SK-N-SH treated with all-trans-retinoic acid at 6 μM for 48 hours (cell line): ENCODE measurements at regions not wholly inside any gene's neighbourhood (a gene's known extent, or its start where the extent isn't known, plus 50 kb on each side); places are given as distances from the start of the nearest gene placed in this dataset.

ENCODE experiments used
- ATAC-seq: fragments of 200-7000 bp; cut with Tn5 transposase; 3 replicates; pipeline ENCODE4 v1.9.1; 2020; ENCODE audit warnings: mild to moderate bottlenecking, moderate library complexity
- CREB5 ChIP-seq: fragments of 250-450 bp; sonication (Bioruptor Pico); IDR thresholded peaks from 2 replicates; pipeline ENCODE4 v1.5.1; 2020; ENCODE audit warnings: low read depth, mild to moderate bottlenecking, moderate library complexity
- CSRNP3 ChIP-seq: fragments of 250-450 bp; sonication (Bioruptor Pico); IDR thresholded peaks from 2 replicates; pipeline ENCODE4 v1.5.1; 2021; ENCODE audit warnings: mild to moderate bottlenecking, moderate library complexity
- ISL1 ChIP-seq: fragments of 250-450 bp; sonication (Bioruptor Pico); IDR thresholded peaks from 2 replicates; pipeline ENCODE4 v2.1.2; 2022; ENCODE audit warnings: mild to moderate bottlenecking, moderate library complexity
- PATZ1 ChIP-seq: fragments of 250-450 bp; sonication (Bioruptor Pico); IDR thresholded peaks from 2 replicates; pipeline ENCODE4 v1.8.0; 2020; ENCODE audit warnings: mild to moderate bottlenecking, moderate library complexity, borderline replicate concordance
- POU6F1 ChIP-seq: fragments of 250-450 bp; sonication (Bioruptor Pico); IDR thresholded peaks from 2 replicates; pipeline ENCODE4 v1.8.0; 2021; ENCODE audit warnings: low read depth, mild to moderate bottlenecking, moderate library complexity, borderline replicate concordance
- PPARA ChIP-seq: fragments of 250-450 bp; sonication (Bioruptor Pico); IDR thresholded peaks from 2 replicates; pipeline ENCODE4 v1.5.0; 2020; ENCODE audit warnings: mild to moderate bottlenecking, borderline replicate concordance
- SNAI2 ChIP-seq: fragments of 250-450 bp; sonication (Bioruptor Pico); IDR thresholded peaks from 2 replicates; pipeline ENCODE4 v1.5.0; 2020; ENCODE audit warnings: mild to moderate bottlenecking, moderate library complexity
- TCF4 ChIP-seq: fragments of 250-450 bp; sonication (Bioruptor Pico); IDR thresholded peaks from 2 replicates; pipeline ENCODE4 v1.8.0; 2021; ENCODE audit warnings: mild to moderate bottlenecking, moderate library complexity, borderline replicate concordance
- TOX ChIP-seq: fragments of 250-450 bp; sonication (Bioruptor Pico); IDR thresholded peaks from 2 replicates; pipeline ENCODE4 v1.8.0; 2021; ENCODE audit warnings: mild to moderate bottlenecking, moderate library complexity, borderline replicate concordance
- TSHZ2 ChIP-seq: fragments of 250-450 bp; sonication (Bioruptor Pico); IDR thresholded peaks from 2 replicates; pipeline ENCODE4 v1.5.0; 2020; ENCODE audit warnings: mild to moderate bottlenecking, moderate library complexity
- ZFP3 ChIP-seq: fragments of 250-450 bp; sonication (Bioruptor Pico); IDR thresholded peaks from 2 replicates; pipeline ENCODE4 v1.5.0; 2020; ENCODE audit warnings: mild to moderate bottlenecking, moderate library complexity
- ZNF70 ChIP-seq: fragments of 450-650 bp; formaldehyde crosslinking; IDR thresholded peaks from 2 replicates; pipeline ENCODE4 v1.5.0; 2020; ENCODE audit warnings: mild to moderate bottlenecking, moderate library complexity
- ZNF8 ChIP-seq: fragments of 450-650 bp; formaldehyde crosslinking; IDR thresholded peaks from 2 replicates; pipeline ENCODE4 v1.5.0; 2020; ENCODE audit warnings: mild to moderate bottlenecking, moderate library complexity

- TF ChIP-seq CSRNP3 (CRISPR knock-in tag), result no peak
Observed at GRCh38 chr1:99177465-99177864, 86.8 kb upstream of the PLPPR4 start (continued).

- TF ChIP-seq TSHZ2 (CRISPR knock-in tag) (no peak), SNAI2 (CRISPR knock-in tag) (peak; percentile 63; the same call in 1 of the 2 replicates)
- peak; percentile 97 for ATAC-seq
Observed at GRCh38 chr1:99180343-99180808, 83.9 kb upstream of the PLPPR4 start.

GRCh38 chr1:99180915-99181314, 83.4 kb upstream of the PLPPR4 start:
- peak; percentile 74; the same call in 1 of the 2 replicates for TF ChIP-seq PPARA (CRISPR knock-in tag)
- no peak for TF ChIP-seq PATZ1 (CRISPR knock-in tag)
- 0 out of 2 replicates have a peak, but pooled peaks have one; percentile 15 for TF ChIP-seq CSRNP3 (CRISPR knock-in tag)
- no peak for TF ChIP-seq ZNF70 (CRISPR knock-in tag)
- peak; percentile 33; the same call in 1 of the 2 replicates for TF ChIP-seq ISL1 (CRISPR knock-in tag)
- TF ChIP-seq ZFP3 (CRISPR knock-in tag), result no peak
- TF ChIP-seq TOX (CRISPR knock-in tag), result no peak
- no peak for TF ChIP-seq CREB5 (CRISPR knock-in tag)
- TF ChIP-seq TCF4 (CRISPR knock-in tag), result peak; percentile 93
- TF ChIP-seq TSHZ2 (CRISPR knock-in tag), result 0 out of 2 replicates have a peak, but pooled peaks have one; percentile 27
- no peak for TF ChIP-seq POU6F1
- peak; percentile 41; the same call in 1 of the 2 replicates for TF ChIP-seq ZNF8 (CRISPR knock-in tag)

More at GRCh38 chr1:99180915-99181314, 83.4 kb upstream of the PLPPR4 start:
- ATAC-seq, result no peak
